ENCODE measurements at regions not wholly inside any gene's neighbourhood (a gene's known extent, or its start where the extent isn't known, plus 50 kb on each side); places are given as distances from the start of the nearest gene placed in this dataset.

DNA sequence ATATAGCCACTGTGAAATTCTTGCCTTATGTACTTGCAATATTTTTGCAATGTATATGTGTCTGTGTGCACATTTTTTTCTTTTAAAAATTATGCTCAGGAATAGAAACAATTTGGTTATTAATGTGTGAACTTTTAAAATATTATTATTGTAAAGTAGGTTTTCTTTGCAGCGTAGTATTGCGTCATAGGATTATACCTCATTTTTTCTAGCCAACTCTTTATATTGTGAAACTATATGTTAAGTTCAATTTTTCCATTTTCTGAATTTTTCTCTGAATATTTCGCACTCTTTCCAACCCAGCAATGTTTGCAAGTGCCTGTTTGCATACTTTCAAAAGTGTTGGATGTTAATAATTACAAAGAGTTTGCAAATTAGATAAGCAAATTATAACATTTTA lies 471.6 kb upstream of the LMO3 start:
- POLR2A ChIA-PET, result no interaction called here
- no peak overlapping the region for H2AFZ ChIP-seq (ENCODE audit: low read length)
- H3K36me3 ChIP-seq (ENCODE audit: insufficient read depth, low read length), result no peaks in the 10 kb centered on the region
- H3K9me2 ChIP-seq (ENCODE audit: insufficient read depth, low read length), result no peaks in the 10 kb centered on the region
- no peak for DNase-seq (ENCODE audit: low spot score)
- no peaks in the 10 kb centered on the region for H4K20me1 ChIP-seq (ENCODE audit: insufficient read depth, low read length)
- H3K79me2 ChIP-seq (ENCODE audit: insufficient read depth, low read depth, low read length), result no peaks in the 10 kb centered on the region
- H3K4me2 ChIP-seq (ENCODE audit: low read length), result no peak overlapping the region
- CTCF ChIA-PET (ENCODE audit: unreplicated experiment), result no interaction called here
- H3K27ac ChIP-seq (ENCODE audit: low read depth, low read length, poor library complexity, severe bottlenecking), result no peak overlapping the region
- H3K4me1 ChIP-seq (ENCODE audit: insufficient read depth, low read length, poor library complexity, severe bottlenecking), result no peaks in the 10 kb centered on the region
- TF ChIP-seq, protein P1, sequence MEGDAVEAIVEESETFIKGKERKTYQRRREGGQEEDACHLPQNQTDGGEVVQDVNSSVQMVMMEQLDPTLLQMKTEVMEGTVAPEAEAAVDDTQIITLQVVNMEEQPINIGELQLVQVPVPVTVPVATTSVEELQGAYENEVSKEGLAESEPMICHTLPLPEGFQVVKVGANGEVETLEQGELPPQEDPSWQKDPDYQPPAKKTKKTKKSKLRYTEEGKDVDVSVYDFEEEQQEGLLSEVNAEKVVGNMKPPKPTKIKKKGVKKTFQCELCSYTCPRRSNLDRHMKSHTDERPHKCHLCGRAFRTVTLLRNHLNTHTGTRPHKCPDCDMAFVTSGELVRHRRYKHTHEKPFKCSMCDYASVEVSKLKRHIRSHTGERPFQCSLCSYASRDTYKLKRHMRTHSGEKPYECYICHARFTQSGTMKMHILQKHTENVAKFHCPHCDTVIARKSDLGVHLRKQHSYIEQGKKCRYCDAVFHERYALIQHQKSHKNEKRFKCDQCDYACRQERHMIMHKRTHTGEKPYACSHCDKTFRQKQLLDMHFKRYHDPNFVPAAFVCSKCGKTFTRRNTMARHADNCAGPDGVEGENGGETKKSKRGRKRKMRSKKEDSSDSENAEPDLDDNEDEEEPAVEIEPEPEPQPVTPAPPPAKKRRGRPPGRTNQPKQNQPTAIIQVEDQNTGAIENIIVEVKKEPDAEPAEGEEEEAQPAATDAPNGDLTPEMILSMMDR (conservative IDR thresholded peaks at IDR 0.05; ENCODE audit: low read length), result no peak
- no peak overlapping the region for H3K4me3 ChIP-seq (ENCODE audit: low read depth, low read length, poor library complexity, severe bottlenecking)
- H3K9me3 ChIP-seq (ENCODE audit: low read length), result no peaks in the 10 kb centered on the region
- intact Hi-C loops (cut with micrococcal nuclease; ENCODE audit: unreplicated experiment), result no loop called here
- BruUV-seq (replicated peaks), result no TSS peak

DNA sequence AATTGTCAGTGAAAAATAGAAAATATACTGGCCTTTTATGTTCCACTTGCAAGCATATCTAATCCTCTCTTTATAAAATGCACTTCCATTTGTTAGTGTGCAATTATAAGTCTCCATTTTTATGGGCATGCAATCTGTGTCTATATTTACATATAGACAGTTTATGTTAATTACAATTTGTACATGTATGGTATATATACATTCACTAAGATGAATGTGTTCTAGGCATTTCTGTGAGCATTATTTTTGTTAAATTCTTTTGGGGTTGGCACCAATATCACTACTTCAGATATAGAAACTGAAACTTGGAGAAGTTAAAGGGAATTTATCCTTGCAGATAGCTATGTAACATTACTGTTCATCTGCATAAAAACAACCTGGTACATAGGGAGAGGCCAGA lies 470.8 kb upstream of the LMO3 start:
- Histone ChIP-seq H2AFZ (ENCODE audit: low read length) (no peak overlapping the region), H3K79me2 (ENCODE audit: insufficient read depth, low read depth, low read length) (no peaks in the 10 kb centered on the region), H3K9me2 (ENCODE audit: insufficient read depth, low read length) (no peaks in the 10 kb centered on the region), H3K4me2 (ENCODE audit: low read length) (no peak overlapping the region), H3K36me3 (ENCODE audit: insufficient read depth, low read length) (no peaks in the 10 kb centered on the region), H3K27ac (ENCODE audit: low read depth, low read length, poor library complexity, severe bottlenecking) (no peak overlapping the region), H4K20me1 (ENCODE audit: insufficient read depth, low read length) (no peaks in the 10 kb centered on the region), H3K9me3 (ENCODE audit: low read length) (no peaks in the 10 kb centered on the region), H3K4me1 (ENCODE audit: insufficient read depth, low read length, poor library complexity, severe bottlenecking) (no peaks in the 10 kb centered on the region), H3K4me3 (ENCODE audit: low read depth, low read length, poor library complexity, severe bottlenecking) (no peak overlapping the region)
- DNase-seq (ENCODE audit: low spot score), result no peak
- TF ChIP-seq, protein P1 (conservative IDR thresholded peaks at IDR 0.05; ENCODE audit: low read length), result no peak
- no peak for TF ChIP-seq EZH2phosphoT487 (IDR thresholded peaks at IDR 0.05; ENCODE audit: borderline replicate concordance, low read depth, low read length)
- POLR2A ChIA-PET, result no interaction called here
- intact Hi-C loops (cut with micrococcal nuclease; ENCODE audit: unreplicated experiment), result no loop called here
- BruUV-seq (replicated peaks), result no TSS peak
- CTCF ChIA-PET (ENCODE audit: unreplicated experiment), result no interaction called here

DNA sequence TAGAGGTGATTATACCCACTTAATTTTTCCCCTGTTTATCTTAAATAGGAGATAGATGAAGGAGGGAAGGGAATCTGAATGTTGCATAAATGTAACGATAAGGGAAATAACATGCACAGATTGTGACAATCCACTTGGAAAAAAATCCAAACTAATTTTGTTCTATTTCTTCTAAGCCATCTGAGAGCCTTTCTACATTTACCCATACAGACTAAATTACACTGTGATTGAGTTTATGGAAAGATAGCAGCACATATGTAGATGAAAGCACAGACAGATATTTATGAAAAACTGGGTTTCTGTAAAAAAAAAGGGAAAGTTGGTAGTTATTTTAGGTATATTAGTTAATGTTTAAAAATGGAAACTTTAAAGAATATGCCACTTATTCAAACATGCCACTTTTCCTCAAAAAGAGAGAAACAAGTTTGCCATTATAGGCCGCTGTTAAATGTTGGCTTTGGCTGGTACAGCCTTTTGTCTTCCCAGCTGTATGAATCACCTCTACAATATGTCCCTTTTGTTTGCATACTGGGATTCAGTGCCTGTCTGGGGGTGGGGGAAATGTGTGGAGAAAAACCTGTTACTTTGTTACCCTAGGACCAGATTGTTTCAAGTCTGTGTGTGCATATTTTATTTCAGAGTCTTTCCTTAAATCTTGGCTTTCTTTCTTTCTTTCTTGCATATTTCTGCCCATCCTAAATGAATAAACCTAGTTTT lies 470.2 kb upstream of the LMO3 start:
- Histone ChIP-seq H3K4me3 (ENCODE audit: low read depth, low read length, poor library complexity, severe bottlenecking) (no peak overlapping the region), H3K4me2 (ENCODE audit: low read length) (no peak overlapping the region), H2AFZ (ENCODE audit: low read length) (no peak overlapping the region), H3K36me3 (ENCODE audit: insufficient read depth, low read length) (no peaks in the 10 kb centered on the region), H3K9me3 (ENCODE audit: low read length) (no peaks in the 10 kb centered on the region), H3K4me1 (ENCODE audit: insufficient read depth, low read length, poor library complexity, severe bottlenecking) (no peaks in the 10 kb centered on the region), H3K79me2 (ENCODE audit: insufficient read depth, low read depth, low read length) (no peaks in the 10 kb centered on the region), H3K27ac (ENCODE audit: low read depth, low read length, poor library complexity, severe bottlenecking) (no peak overlapping the region), H4K20me1 (ENCODE audit: insufficient read depth, low read length) (no peaks in the 10 kb centered on the region), H3K9me2 (ENCODE audit: insufficient read depth, low read length) (no peaks in the 10 kb centered on the region)
- CTCF ChIA-PET (ENCODE audit: unreplicated experiment), result no interaction called here
- intact Hi-C loops (cut with micrococcal nuclease; ENCODE audit: unreplicated experiment), result no loop called here
- POLR2A ChIA-PET, result interaction anchor here (0.7 to 0.9 kb wide), 2 partner anchors 8 to 40 kb away, joined by 5 read pairs; no protein-coding TSS in a partner anchor
- DNase-seq (ENCODE audit: low spot score), result no peak
- TF ChIP-seq, protein P1 (conservative IDR thresholded peaks at IDR 0.05; ENCODE audit: low read length), result no peak
- TF ChIP-seq EZH2phosphoT487 (IDR thresholded peaks at IDR 0.05; ENCODE audit: borderline replicate concordance, low read depth, low read length), result no peak
- BruUV-seq (replicated peaks), result no TSS peak
